ENCODE measurements at regions not wholly inside any gene's neighbourhood (a gene's known extent, or its start where the extent isn't known, plus 50 kb on each side); places are given as distances from the start of the nearest gene placed in this dataset.

GRCh38 chr12:24111086-24111485, 161.6 kb upstream of the SOX5 start:
- H3K9me3 ChIP-seq: no peaks in the 10 kb centered on the region
- intact Hi-C loops (cut with DNase I; ENCODE audit: low total_unique reads): no loop called here
- no peak overlapping the region for H3K27ac ChIP-seq
- H3K4me1 ChIP-seq: peaks cover 0 to 3% (median 0%) of the 10 kb centered on the region in 6 donors
- H3K4me3 ChIP-seq: no peak overlapping the region
- H3K36me3 ChIP-seq: no peaks in the 10 kb centered on the region
- H3K27me3 ChIP-seq (replicated peaks in 1 of 7): no peaks in the 10 kb centered on the region
- no peak for DNase-seq
- TF ChIP-seq POLR2AphosphoS5 (IDR thresholded peaks at IDR 0.05) (no peak), CTCF (IDR thresholded peaks at IDR 0.05 in 8 of 11, conservative IDR thresholded peaks at IDR 0.05 in 3 of 11) (no peak), POLR2A (IDR thresholded peaks at IDR 0.05) (no peak)
- 89 to 100% (median 94%) methylated on average over 1 of the region's 1 CpG for WGBS, 5 donors

- H3K4me3 ChIP-seq: no peak overlapping the region
- no peak for TF ChIP-seq POLR2A (IDR thresholded peaks at IDR 0.05)
- TF ChIP-seq CTCF (IDR thresholded peaks at IDR 0.05 in 8 of 11, conservative IDR thresholded peaks at IDR 0.05 in 3 of 11): peak in 6 of 11 experiments; percentile 21 to 53 (median 40)
- TF ChIP-seq POLR2AphosphoS5 (IDR thresholded peaks at IDR 0.05): no peak
- no peak overlapping the region for H3K27ac ChIP-seq
- no peak for DNase-seq
- peaks cover 0 to 8% (median 2%) of the 10 kb centered on the region in 8 donors for H3K9me3 ChIP-seq
- intact Hi-C loops (cut with DNase I; ENCODE audit: low total_unique reads): no loop called here
- 59 to 69% (median 61%) methylated on average over 3 of the region's 3 CpGs for WGBS, 5 donors
- H3K36me3 ChIP-seq: no peaks in the 10 kb centered on the region
- H3K4me1 ChIP-seq: peaks cover 0 to 3% (median 0%) of the 10 kb centered on the region in 6 donors
- H3K27me3 ChIP-seq (replicated peaks in 1 of 7): no peaks in the 10 kb centered on the region
Measured at GRCh38 chr12:24109381-24110039, 160.0 kb upstream of the SOX5 start.

DNA sequence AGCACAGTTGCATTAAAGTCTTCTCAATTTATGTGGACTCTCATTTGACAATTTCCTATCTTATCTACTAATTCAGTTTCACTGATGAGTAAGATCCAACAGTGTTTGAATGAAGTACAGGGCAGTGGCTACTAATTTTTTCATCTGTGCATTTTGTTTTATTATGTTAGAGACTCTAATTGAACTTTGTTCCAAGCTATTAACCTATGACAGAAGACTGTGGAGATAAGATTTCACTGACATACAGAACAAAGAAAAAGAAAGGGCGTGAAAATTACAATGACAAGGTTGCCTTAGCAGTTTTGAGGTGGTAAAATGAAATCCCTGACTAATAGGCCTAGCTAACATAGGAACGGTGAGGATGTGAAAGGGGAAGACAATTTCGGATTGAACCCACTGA, 153.2 kb upstream of the SOX5 start:
- Histone ChIP-seq H3K27ac (no peak overlapping the region), H3K4me3 (no peak overlapping the region), H3K9me3 (peaks cover 0 to 23% (median 11%) of the 10 kb centered on the region in 8 donors), H3K27me3 (replicated peaks in 1 of 7) (no peaks in the 10 kb centered on the region), H3K36me3 (no peaks in the 10 kb centered on the region), H3K4me1 (no peaks in the 10 kb centered on the region)
- intact Hi-C loops (cut with DNase I; ENCODE audit: low total_unique reads): no loop called here
- 74 to 92% (median 88%) methylated on average over 3 of the region's 3 CpGs for WGBS, 5 donors
- no peak for TF ChIP-seq POLR2AphosphoS5 (IDR thresholded peaks at IDR 0.05)
- no peak for TF ChIP-seq CTCF (IDR thresholded peaks at IDR 0.05 in 8 of 11, conservative IDR thresholded peaks at IDR 0.05 in 3 of 11)
- no peak for TF ChIP-seq POLR2A (IDR thresholded peaks at IDR 0.05)
- DNase-seq: no peak

GRCh38 chr12:24099576-24099975, 150.1 kb upstream of the SOX5 start:
- no peaks in the 10 kb centered on the region for H3K4me1 ChIP-seq
- peaks cover 0 to 16% (median 8%) of the 10 kb centered on the region in 8 donors for H3K9me3 ChIP-seq
- intact Hi-C loops (cut with DNase I; ENCODE audit: low total_unique reads): no loop called here
- no peaks in the 10 kb centered on the region for H3K36me3 ChIP-seq
- H3K27ac ChIP-seq: no peak overlapping the region
- WGBS, 5 donors: 68 to 80% (median 77%) methylated on average over 1 of the region's 1 CpG
- no peaks in the 10 kb centered on the region for H3K27me3 ChIP-seq (replicated peaks in 1 of 7)
- no peak for DNase-seq
- no peak overlapping the region for H3K4me3 ChIP-seq
- no peak for TF ChIP-seq CTCF (IDR thresholded peaks at IDR 0.05 in 8 of 11, conservative IDR thresholded peaks at IDR 0.05 in 3 of 11)
- no peak for TF ChIP-seq POLR2AphosphoS5 (IDR thresholded peaks at IDR 0.05)
- TF ChIP-seq POLR2A (IDR thresholded peaks at IDR 0.05): no peak

Measured in spleen (tissue), 11 donors.